ENCODE measurements at regions not wholly inside any gene's neighbourhood (a gene's known extent, or its start where the extent isn't known, plus 50 kb on each side); places are given as distances from the start of the nearest gene placed in this dataset.
"Not testable (repeated sequence)": the region's sequence is repeated elsewhere in the genome, so short reads cannot be mapped to it uniquely, and the experiment has no call there.

- no peak for DNase-seq (ENCODE audit: low read depth)
Observed at GRCh38 chr5:17690473-17690872, 56.2 kb downstream of the TAF11L14 start.

- no peak for DNase-seq (ENCODE audit: low read depth)
Observed at GRCh38 chr5:17691762-17692161, 57.5 kb downstream of the TAF11L14 start.

GRCh38 chr5:17694371-17694770 is 60.1 kb downstream of the TAF11L14 start:
- no peak for DNase-seq (ENCODE audit: low read depth)

- no peak for DNase-seq (ENCODE audit: low read depth)
Observed at GRCh38 chr5:17694914-17695313, 60.7 kb downstream of the TAF11L14 start.

- no peak for DNase-seq (ENCODE audit: low read depth)
Observed at GRCh38 chr5:17696627-17697026, 62.4 kb downstream of the TAF11L14 start.

GRCh38 chr5:17697671-17698070 is 63.4 kb downstream of the TAF11L14 start:
- no peak for DNase-seq (ENCODE audit: low read depth)

- no peak for DNase-seq (ENCODE audit: low read depth)
Observed at GRCh38 chr5:17709011-17709710, 74.9 kb downstream of the TAF11L14 start.

- DNase-seq (ENCODE audit: low read depth): no peak
Observed at GRCh38 chr5:17713301-17713700, 79.0 kb downstream of the TAF11L14 start.

GRCh38 chr5:17714186-17714585 is 79.9 kb downstream of the TAF11L14 start:
- DNase-seq (ENCODE audit: low read depth): no peak

- DNase-seq (ENCODE audit: low read depth): no peak
Observed at GRCh38 chr5:17719592-17719991, 85.3 kb downstream of the TAF11L14 start.

- no peak for DNase-seq (ENCODE audit: low read depth)
Observed at GRCh38 chr5:17720071-17720470, 85.8 kb downstream of the TAF11L14 start.

GRCh38 chr5:17723876-17724275 is 89.6 kb downstream of the TAF11L14 start:
- no peak for DNase-seq (ENCODE audit: low read depth)

GRCh38 chr5:17727098-17727497 is 92.8 kb downstream of the TAF11L14 start:
- no peak for DNase-seq (ENCODE audit: low read depth)

GRCh38 chr5:17730421-17730820 is 96.2 kb downstream of the TAF11L14 start:
- no peak for DNase-seq (ENCODE audit: low read depth)

- DNase-seq (ENCODE audit: low read depth): no peak
Observed at GRCh38 chr5:17732351-17732923, 98.2 kb downstream of the TAF11L14 start.

- DNase-seq (ENCODE audit: low read depth): no peak
Observed at GRCh38 chr5:17734011-17734410, 99.8 kb downstream of the TAF11L14 start.

- DNase-seq (ENCODE audit: low read depth): no peak
Observed at GRCh38 chr5:17735761-17736160, 101.5 kb downstream of the TAF11L14 start.

GRCh38 chr5:17737092-17737491 is 102.8 kb downstream of the TAF11L14 start:
- no peak for DNase-seq (ENCODE audit: low read depth)

- no peak for DNase-seq (ENCODE audit: low read depth)
Observed at GRCh38 chr5:17738446-17738845, 104.2 kb downstream of the TAF11L14 start.

- DNase-seq (ENCODE audit: low read depth): no peak
Observed at GRCh38 chr5:17743580-17744435, 109.5 kb downstream of the TAF11L14 start.

- no peak for DNase-seq (ENCODE audit: low read depth)
Observed at GRCh38 chr5:17748201-17748600, 113.9 kb downstream of the TAF11L14 start.

- DNase-seq (ENCODE audit: low read depth): no peak
Observed at GRCh38 chr5:17748941-17749340, 114.7 kb downstream of the TAF11L14 start.

- DNase-seq (ENCODE audit: low read depth): not testable (repeated sequence)
Observed at GRCh38 chr5:17755406-17755805, 121.1 kb downstream of the TAF11L14 start.

Data from stimulated activated CD8-positive, alpha-beta memory T cell treated with anti-CD3 and anti-CD28 coated beads, Interleukin-12 subunit alpha, Interleukin-12 subunit beta, amount 100 ng/mL, for 1 hour (primary cell).